Heart left ventricle (tissue), 13 donors: ENCODE measurements at regions not wholly inside any gene's neighbourhood (a gene's known extent, or its start where the extent isn't known, plus 50 kb on each side); places are given as distances from the start of the nearest gene placed in this dataset.

Experiments
- CTCF ChIP-seq, 12 donors: fragments of 200-600 bp; sonication (generic) in 4 of 12; IDR thresholded peaks; one replicate each; pipeline versions ENCODE4 v1.5.0 to v1.8.0; 2018 to 2022; ENCODE audit warnings: antibody characterized with exemption in 12 of 12, mild to moderate bottlenecking in 5 of 12
- POLR2A ChIP-seq, 2 donors: fragments of 450-650 bp; IDR thresholded peaks; one replicate each; pipeline ENCODE4 v1.6.1; 2017; ENCODE audit warnings: antibody characterized with exemption in 2 of 2, mild to moderate bottlenecking in 2 of 2, moderate library complexity in 2 of 2
- donor health status: ischemic (EF 13 %, LVEDD 7.1; RV severe dilation, severe dysfunction).
- donor health status: DM: no; HTN: yes; CAD: no.
- donor health status: DM: no; HTN: no; CAD: no.
- donor health status: ischemic (EF 25% LVEDD 6.9; RV normal size, moderate dysfunction).
- donor health status: ischemic (EF 25% LVEDD 5.7; RV mildly dilated, moderate dysfunction).
- donor health status: ischemic (EF 35%, LVEDD 5.7; RV mildly dilated, moderate dysfunction).
- donor health status: nonischemic (EF 11% LVEDD 7.7; RV severe dilation, severe dysfunction).
- donor health status: DM: yes; HTN: yes; CAD: no.
- donor health status: PGD.
- donor health status: ischemic (EF 29% LVEDD 5.4; RV normal size, mild dysfunction).
- donor health status: nonischemic (EF 23%, LVEDD 6.1; RV moderate dilation, normal function).

- TF ChIP-seq CTCF (IDR thresholded peaks at IDR 0.05) (no peak), POLR2A (IDR thresholded peaks at IDR 0.05) (no peak)
These were observed 831.6 kb upstream of the EYS start for GRCh38 chr6:66538551-66539135.
